ENCODE measurements at regions not wholly inside any gene's neighbourhood (a gene's known extent, or its start where the extent isn't known, plus 50 kb on each side); places are given as distances from the start of the nearest gene placed in this dataset.

- H3F3A ChIP-seq (ENCODE audit: insufficient read depth, low read length, poor library complexity, severe bottlenecking) = no peaks in the 10 kb centered on the region
- no peak overlapping the region for H2AFZ ChIP-seq (ENCODE audit: low read depth, low read length)
Measured at GRCh38 chr3:148243609-148244008, 454.1 kb upstream of the AGTR1 start.

DNA sequence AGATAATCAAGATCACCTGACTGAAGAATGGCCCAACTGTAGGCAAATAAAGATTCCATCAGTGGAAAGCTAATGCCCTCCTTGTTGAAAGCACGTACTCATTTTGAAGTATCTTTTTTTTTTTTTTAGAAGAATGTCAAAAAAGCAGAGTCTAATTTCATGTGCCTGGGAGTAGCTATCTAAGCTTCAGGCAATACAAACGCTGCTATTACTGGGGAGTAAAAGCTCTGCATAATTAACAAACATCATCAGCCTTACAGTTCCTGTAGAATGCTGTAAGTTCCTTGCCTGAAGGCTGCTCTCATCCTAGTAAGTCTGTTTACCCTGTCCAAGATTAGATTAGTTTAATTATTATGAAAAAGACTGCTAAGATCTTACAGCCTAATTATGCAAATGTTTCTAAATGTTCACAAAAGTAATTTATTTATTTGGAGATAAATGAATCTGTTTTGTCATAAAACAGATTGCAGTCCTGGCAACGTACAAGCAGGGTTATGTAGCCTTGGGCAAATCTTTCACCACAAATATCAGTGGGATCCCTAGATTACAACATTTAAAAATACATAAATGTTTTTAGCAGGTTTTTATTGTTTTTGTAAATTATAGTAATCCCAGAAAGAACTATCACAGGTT, 451.3 kb upstream of the AGTR1 start:
- Histone ChIP-seq H3K4me2 (ENCODE audit: low read length) (no peak overlapping the region), H4K20me1 (ENCODE audit: insufficient read depth) (no peaks in the 10 kb centered on the region), H3K9ac (ENCODE audit: low read length) (no peak overlapping the region), H3K79me2 (replicated peaks; ENCODE audit: insufficient read depth, low read length) (no peaks in the 10 kb centered on the region), H3K9me2 (ENCODE audit: insufficient read depth, low read length) (no peaks in the 10 kb centered on the region), H3K36me3 (ENCODE audit: insufficient read depth, low read length) (no peaks in the 10 kb centered on the region), H3K9me3 (ENCODE audit: low read length) (no peaks in the 10 kb centered on the region), H3K4me3 (ENCODE audit: low read length) (no peak overlapping the region), H3K27ac (ENCODE audit: low read length) (no peak overlapping the region), H3K27me3 (ENCODE audit: insufficient read depth, low read depth, low read length) (no peaks in the 10 kb centered on the region), H2AFZ (ENCODE audit: low read depth, low read length) (no peak overlapping the region), H3F3A (ENCODE audit: insufficient read depth, low read length, poor library complexity, severe bottlenecking) (no peaks in the 10 kb centered on the region)
- TF ChIP-seq POLR2AphosphoS5 (IDR thresholded peaks at IDR 0.05) (no peak), MXI1 (conservative IDR thresholded peaks at IDR 0.05; ENCODE audit: poor library complexity, severe bottlenecking) (no peak), EZH2 (IDR thresholded peaks at IDR 0.05; ENCODE audit: borderline replicate concordance, insufficient read depth, low read length, poor library complexity, severe bottlenecking) (no peak), TAF1 (IDR thresholded peaks at IDR 0.05; ENCODE audit: low read depth) (no peak), REST (IDR thresholded peaks at IDR 0.05; ENCODE audit: borderline replicate concordance) (no peak), EP300 (conservative IDR thresholded peaks at IDR 0.05; ENCODE audit: poor library complexity, severe bottlenecking) (no peak), SMC3 (conservative IDR thresholded peaks at IDR 0.05; ENCODE audit: poor library complexity) (no peak)

More at GRCh38 chr3:148243609-148244008, 454.1 kb upstream of the AGTR1 start:
- Histone ChIP-seq H3K27ac (ENCODE audit: low read length) (no peak overlapping the region), H3K4me3 (ENCODE audit: low read length) (no peak overlapping the region), H3K79me2 (replicated peaks; ENCODE audit: insufficient read depth, low read length) (no peaks in the 10 kb centered on the region), H3K27me3 (ENCODE audit: insufficient read depth, low read depth, low read length) (no peaks in the 10 kb centered on the region), H3K36me3 (ENCODE audit: insufficient read depth, low read length) (no peaks in the 10 kb centered on the region), H3K9me3 (ENCODE audit: low read length) (no peaks in the 10 kb centered on the region), H4K20me1 (ENCODE audit: insufficient read depth) (no peaks in the 10 kb centered on the region), H3K4me2 (ENCODE audit: low read length) (no peak overlapping the region), H3K9me2 (ENCODE audit: insufficient read depth, low read length) (no peaks in the 10 kb centered on the region), H3K9ac (ENCODE audit: low read length) (no peak overlapping the region)
- TF ChIP-seq REST (IDR thresholded peaks at IDR 0.05; ENCODE audit: borderline replicate concordance) (no peak), POLR2AphosphoS5 (IDR thresholded peaks at IDR 0.05) (no peak), EP300 (conservative IDR thresholded peaks at IDR 0.05; ENCODE audit: poor library complexity, severe bottlenecking) (no peak), SMC3 (conservative IDR thresholded peaks at IDR 0.05; ENCODE audit: poor library complexity) (no peak), CTCF (IDR thresholded peaks at IDR 0.05; ENCODE audit: poor library complexity, severe bottlenecking) (no peak), MXI1 (conservative IDR thresholded peaks at IDR 0.05; ENCODE audit: poor library complexity, severe bottlenecking) (no peak), TAF1 (IDR thresholded peaks at IDR 0.05; ENCODE audit: low read depth) (no peak), RAD21 (conservative IDR thresholded peaks at IDR 0.05) (no peak), EZH2 (IDR thresholded peaks at IDR 0.05; ENCODE audit: borderline replicate concordance, insufficient read depth, low read length, poor library complexity, severe bottlenecking) (no peak)
